Neural progenitor cell (in vitro differentiated cells): ENCODE measurements at regions not wholly inside any gene's neighbourhood (a gene's known extent, or its start where the extent isn't known, plus 50 kb on each side); places are given as distances from the start of the nearest gene placed in this dataset.

Experiments
- DNase-seq: peaks from one replicate; pipeline ENCODE4 v3.0.0-alpha.2; 2016; ENCODE audit warnings: low spot score
- H2AFZ ChIP-seq: fragments of 200-600 bp; sonication (generic); replicated peaks from 2 replicates; pipeline ENCODE4 v1.6.1; 2016; ENCODE audit warnings: antibody characterized with exemption
- H3F3A ChIP-seq: fragments of 200-600 bp; sonication (generic); 2 replicates; pipeline ENCODE4 v1.6.1; 2016; ENCODE audit warnings: antibody characterized with exemption, low read depth
- H3K27ac ChIP-seq: fragments of 200-600 bp; sonication (generic); 2 replicates; pipeline ENCODE4 v1.5.1; 2016; ENCODE audit warnings: mild to moderate bottlenecking
- H3K27me3 ChIP-seq: fragments of 200-600 bp; sonication (generic); 2 replicates; pipeline ENCODE4 v1.6.1; 2016; ENCODE audit warnings: mild to moderate bottlenecking, moderate library complexity
- H3K36me3 ChIP-seq: fragments of 200-600 bp; sonication (generic); 2 replicates; pipeline ENCODE4 v1.5.1; 2016
- H3K4me1 ChIP-seq: fragments of 200-600 bp; sonication (generic); 2 replicates; pipeline ENCODE4 v1.6.1; 2016; ENCODE audit warnings: mixed run types
- H3K4me2 ChIP-seq: fragments of 200-600 bp; sonication (generic); 2 replicates; pipeline ENCODE4 v1.6.1; 2016
- H3K4me3 ChIP-seq: fragments of 200-600 bp; sonication (generic); 2 replicates; pipeline ENCODE4 v1.5.1; 2016
- H3K79me2 ChIP-seq: fragments of 200-600 bp; sonication (generic); 2 replicates; pipeline ENCODE4 v1.6.1; 2016; ENCODE audit warnings: low read depth
- H3K9ac ChIP-seq: fragments of 200-600 bp; sonication (generic); 2 replicates; pipeline ENCODE4 v1.6.1; 2016
- H3K9me3 ChIP-seq: fragments of 200-600 bp; sonication (generic); 2 replicates; pipeline ENCODE4 v1.5.1; 2016; ENCODE audit warnings: low read depth
- H4K20me1 ChIP-seq: fragments of 200-600 bp; sonication (generic); 2 replicates; pipeline ENCODE4 v1.6.1; 2016; ENCODE audit warnings: low read depth
- H3K27ac Mint-ChIP-seq: 3 replicates; pipeline ENCODE4 v1.8.0; 2021; ENCODE audit warnings: mixed read lengths
- H3K27me3 Mint-ChIP-seq: 2 replicates; pipeline ENCODE4 v1.8.0; 2022; ENCODE audit warnings: low read depth, mild to moderate bottlenecking, inconsistent platforms, moderate library complexity, mixed read lengths; ENCODE audit not compliant: insufficient read depth
- H3K36me3 Mint-ChIP-seq: 3 replicates; pipeline ENCODE4 v1.8.0; 2021; ENCODE audit warnings: mixed read lengths
- H3K4me1 Mint-ChIP-seq: 3 replicates; pipeline ENCODE4 v1.8.0; 2021; ENCODE audit warnings: mixed read lengths
- H3K4me3 Mint-ChIP-seq: 3 replicates; pipeline ENCODE4 v1.8.0; 2021; ENCODE audit warnings: mild to moderate bottlenecking, moderate library complexity, mixed read lengths
- H3K9me3 Mint-ChIP-seq: 3 replicates; pipeline ENCODE4 v1.8.0; 2020; ENCODE audit warnings: mixed read lengths
- CTCF ChIP-seq: fragments of 200-600 bp; sonication (generic); IDR thresholded peaks from 2 replicates; pipeline ENCODE4 v1.5.1; 2017; ENCODE audit warnings: antibody characterized with exemption, mild to moderate bottlenecking
- EZH2 ChIP-seq: fragments of 200-600 bp; sonication (generic); IDR thresholded peaks from 2 replicates; pipeline ENCODE4 v1.6.1; 2017; ENCODE audit warnings: antibody characterized with exemption, mild to moderate bottlenecking, moderate library complexity
- EZH2phosphoT487 ChIP-seq: fragments of 200-600 bp; sonication (generic); IDR thresholded peaks from 2 replicates; pipeline ENCODE4 v1.6.1; 2017; ENCODE audit warnings: antibody characterized with exemption

- H3K9me3 Mint-ChIP-seq, result no peaks in the 10 kb centered on the region
- Histone ChIP-seq H4K20me1 (no peaks in the 10 kb centered on the region), H3K4me1 (no peaks in the 10 kb centered on the region), H3K4me3 (no peak overlapping the region), H3K9me3 (no peaks in the 10 kb centered on the region), H3F3A (no peaks in the 10 kb centered on the region), H3K9ac (no peak overlapping the region), H3K36me3 (no peaks in the 10 kb centered on the region), H3K27ac (no peak overlapping the region), H2AFZ (no peak overlapping the region), H3K4me2 (no peak overlapping the region), H3K79me2 (no peaks in the 10 kb centered on the region), H3K27me3 (no peaks in the 10 kb centered on the region)
- H3K27me3 Mint-ChIP-seq, result no peaks in the 10 kb centered on the region
- no peaks in the 10 kb centered on the region for H3K4me1 Mint-ChIP-seq
- no peak overlapping the region for H3K4me3 Mint-ChIP-seq
- no peak for DNase-seq
- no peak for TF ChIP-seq EZH2phosphoT487
- TF ChIP-seq CTCF, result no peak
- no peak for TF ChIP-seq EZH2
- no peaks in the 10 kb centered on the region for H3K36me3 Mint-ChIP-seq
- no peak overlapping the region for H3K27ac Mint-ChIP-seq
Measured at GRCh38 chr2:176687342-176687741, 418.1 kb downstream of the MTX2 start.

- no peaks in the 10 kb centered on the region for H4K20me1 ChIP-seq
- DNase-seq, result no peak
- no peak overlapping the region for H3K9ac ChIP-seq
- no peak overlapping the region for H3K4me2 ChIP-seq
- H3K36me3 ChIP-seq, result no peaks in the 10 kb centered on the region
- Mint-ChIP-seq H3K27me3 (no peaks in the 10 kb centered on the region), H3K9me3 (no peaks in the 10 kb centered on the region), H3K4me1 (no peaks in the 10 kb centered on the region), H3K4me3 (no peak overlapping the region), H3K27ac (no peak overlapping the region), H3K36me3 (no peaks in the 10 kb centered on the region)
- H3K27ac ChIP-seq, result no peak overlapping the region
- H3K79me2 ChIP-seq, result no peaks in the 10 kb centered on the region
- TF ChIP-seq EZH2, result no peak
- no peak for TF ChIP-seq CTCF
- no peak for TF ChIP-seq EZH2phosphoT487
- no peaks in the 10 kb centered on the region for H3K27me3 ChIP-seq
- H2AFZ ChIP-seq, result no peak overlapping the region
- no peaks in the 10 kb centered on the region for H3F3A ChIP-seq
- H3K4me1 ChIP-seq, result no peaks in the 10 kb centered on the region
- no peak overlapping the region for H3K4me3 ChIP-seq
- no peaks in the 10 kb centered on the region for H3K9me3 ChIP-seq
Measured at GRCh38 chr2:176687944-176688343, 418.7 kb downstream of the MTX2 start.

- no peak overlapping the region for H3K4me2 ChIP-seq
- no peaks in the 10 kb centered on the region for H3K4me1 Mint-ChIP-seq
- no peak for DNase-seq
- H3K9me3 Mint-ChIP-seq, result no peaks in the 10 kb centered on the region
- H3K9me3 ChIP-seq, result no peaks in the 10 kb centered on the region
- TF ChIP-seq EZH2 (no peak), EZH2phosphoT487 (no peak), CTCF (no peak)
- H3F3A ChIP-seq, result no peaks in the 10 kb centered on the region
- H3K4me3 ChIP-seq, result no peak overlapping the region
- no peaks in the 10 kb centered on the region for H3K27me3 Mint-ChIP-seq
- no peak overlapping the region for H3K4me3 Mint-ChIP-seq
- no peaks in the 10 kb centered on the region for H3K36me3 Mint-ChIP-seq
- H3K9ac ChIP-seq, result no peak overlapping the region
- no peak overlapping the region for H3K27ac Mint-ChIP-seq
- H3K79me2 ChIP-seq, result no peaks in the 10 kb centered on the region
- H3K27me3 ChIP-seq, result no peaks in the 10 kb centered on the region
- no peaks in the 10 kb centered on the region for H4K20me1 ChIP-seq
- H2AFZ ChIP-seq, result no peak overlapping the region
- no peak overlapping the region for H3K27ac ChIP-seq
- no peaks in the 10 kb centered on the region for H3K4me1 ChIP-seq
- H3K36me3 ChIP-seq, result no peaks in the 10 kb centered on the region
Measured at GRCh38 chr2:176689711-176690110, 420.5 kb downstream of the MTX2 start.

GRCh38 chr2:176691471-176691870 is 422.2 kb downstream of the MTX2 start:
- no peak overlapping the region for H3K27ac ChIP-seq
- H2AFZ ChIP-seq, result no peak overlapping the region
- H3K27ac Mint-ChIP-seq, result no peak overlapping the region
- no peak overlapping the region for H3K4me2 ChIP-seq
- no peaks in the 10 kb centered on the region for H3K4me1 ChIP-seq
- no peaks in the 10 kb centered on the region for H3K9me3 ChIP-seq
- DNase-seq, result no peak
- no peak overlapping the region for H3K9ac ChIP-seq
- no peak overlapping the region for H3K4me3 Mint-ChIP-seq
- H3K36me3 Mint-ChIP-seq, result no peaks in the 10 kb centered on the region
- no peak for TF ChIP-seq EZH2phosphoT487
- TF ChIP-seq CTCF, result no peak
- no peak for TF ChIP-seq EZH2
- H3K36me3 ChIP-seq, result no peaks in the 10 kb centered on the region
- H3K9me3 Mint-ChIP-seq, result no peaks in the 10 kb centered on the region
- no peaks in the 10 kb centered on the region for H3K79me2 ChIP-seq
- no peaks in the 10 kb centered on the region for H3K27me3 ChIP-seq
- H3K4me1 Mint-ChIP-seq, result no peaks in the 10 kb centered on the region
- H3K4me3 ChIP-seq, result no peak overlapping the region
- H3K27me3 Mint-ChIP-seq, result no peaks in the 10 kb centered on the region
- H4K20me1 ChIP-seq, result no peaks in the 10 kb centered on the region
- no peaks in the 10 kb centered on the region for H3F3A ChIP-seq
